Suprapubic skin (tissue), 4 donors: ENCODE measurements at regions not wholly inside any gene's neighbourhood (a gene's known extent, or its start where the extent isn't known, plus 50 kb on each side); places are given as distances from the start of the nearest gene placed in this dataset.

ENCODE experiments used
- DNase-seq, 2 donors: peaks; one replicate each; pipeline ENCODE4 v3.0.0-alpha.2; 2019; ENCODE audit warnings: low spot score in 2 of 2
- H3K27ac ChIP-seq: fragments of 200-600 bp; sonication (generic); one replicate; pipeline ENCODE4 v1.5.1; 2019
- H3K27me3 ChIP-seq: fragments of 200-600 bp; sonication (generic); one replicate; pipeline ENCODE4 v1.5.1; 2019
- H3K36me3 ChIP-seq: fragments of 200-600 bp; sonication (generic); one replicate; pipeline ENCODE4 v1.5.1; 2019
- H3K4me1 ChIP-seq: fragments of 200-600 bp; sonication (generic); one replicate; pipeline ENCODE4 v1.5.1; 2019
- H3K4me3 ChIP-seq: fragments of 200-600 bp; sonication (generic); one replicate; pipeline ENCODE4 v1.5.1; 2019; ENCODE audit warnings: mild to moderate bottlenecking
- H3K9me3 ChIP-seq: fragments of 200-600 bp; sonication (generic); one replicate; pipeline ENCODE4 v1.5.1; 2019
- CTCF ChIP-seq, 2 donors: fragments of 200-600 bp in 1 of 2; fragments of 450-650 bp in 1 of 2; sonication (generic) in 1 of 2; IDR thresholded peaks; one replicate each; pipeline ENCODE4 v1.5.1; 2016 to 2019; ENCODE audit warnings: antibody characterized with exemption in 2 of 2, mild to moderate bottlenecking in 1 of 2, moderate library complexity in 1 of 2
- EP300 ChIP-seq: sonication (generic); formaldehyde crosslinking; IDR thresholded peaks from one replicate; pipeline ENCODE4 v1.6.1; 2017; ENCODE audit warnings: antibody characterized with exemption
- POLR2A ChIP-seq, 2 donors: fragments of 450-650 bp; IDR thresholded peaks; one replicate each; pipeline ENCODE4 v1.6.1; 2017; ENCODE audit warnings: antibody characterized with exemption in 2 of 2, mild to moderate bottlenecking in 2 of 2, moderate library complexity in 2 of 2
- POLR2AphosphoS5 ChIP-seq, 3 donors: sonication (generic); formaldehyde crosslinking; IDR thresholded peaks; one replicate each; pipeline ENCODE4 v1.6.1; 2017; ENCODE audit warnings: antibody characterized with exemption in 3 of 3
- WGBS: methylation state at CpG from one replicate; pipeline ENCODE4 v1.1.5; 2018; 5-methylcytosine and 5-hydroxymethylcytosine counted together

GRCh38 chr3:72335458-72336095 is 512.7 kb downstream of the SHQ1 start:
- Histone ChIP-seq H3K4me3 (no peak overlapping the region), H3K27me3 (no peaks in the 10 kb centered on the region), H3K9me3 (no peaks in the 10 kb centered on the region), H3K27ac (no peak overlapping the region), H3K36me3 (no peaks in the 10 kb centered on the region), H3K4me1 (peaks cover 41% of the 10 kb centered on the region)
- TF ChIP-seq EP300 (no peak), CTCF (IDR thresholded peaks at IDR 0.05) (no peak), POLR2AphosphoS5 (IDR thresholded peaks at IDR 0.05) (no peak), POLR2A (IDR thresholded peaks at IDR 0.05) (no peak)
- 72% methylated on average over 8 of the region's 10 CpGs for whole genome bisulfite sequencing
- no peak for DNase-seq

- Histone ChIP-seq H3K4me3 (no peak overlapping the region), H3K9me3 (no peaks in the 10 kb centered on the region), H3K27me3 (no peaks in the 10 kb centered on the region), H3K4me1 (peaks cover 35% of the 10 kb centered on the region), H3K27ac (no peak overlapping the region), H3K36me3 (no peaks in the 10 kb centered on the region)
- peak in 1 of 2 donors; percentile 48 for DNase-seq
- TF ChIP-seq EP300 = no peak
- TF ChIP-seq POLR2A (IDR thresholded peaks at IDR 0.05) = no peak
- TF ChIP-seq CTCF (IDR thresholded peaks at IDR 0.05) = no peak
- no peak for TF ChIP-seq POLR2AphosphoS5 (IDR thresholded peaks at IDR 0.05)
- 87% methylated on average over 14 of the region's 14 CpGs for WGBS
These were observed 513.4 kb downstream of the SHQ1 start for GRCh38 chr3:72334681-72335457.

GRCh38 chr3:72332689-72333088 is 515.6 kb downstream of the SHQ1 start:
- WGBS = 93% methylated on average over 4 of the region's 4 CpGs
- Histone ChIP-seq H3K27ac (no peak overlapping the region), H3K36me3 (no peaks in the 10 kb centered on the region), H3K27me3 (peaks cover 5% of the 10 kb centered on the region), H3K4me3 (no peak overlapping the region), H3K9me3 (no peaks in the 10 kb centered on the region), H3K4me1 (peaks cover 27% of the 10 kb centered on the region)
- DNase-seq = no peak
- TF ChIP-seq EP300 = no peak
- no peak for TF ChIP-seq POLR2AphosphoS5 (IDR thresholded peaks at IDR 0.05)
- no peak for TF ChIP-seq CTCF (IDR thresholded peaks at IDR 0.05)
- TF ChIP-seq POLR2A (IDR thresholded peaks at IDR 0.05) = no peak

GRCh38 chr3:72332036-72332435 is 516.2 kb downstream of the SHQ1 start:
- DNase-seq = no peak
- WGBS = 88% methylated on average over 5 of the region's 5 CpGs
- H3K4me1 ChIP-seq = peaks cover 22% of the 10 kb centered on the region
- TF ChIP-seq EP300 (no peak), POLR2A (IDR thresholded peaks at IDR 0.05) (no peak), POLR2AphosphoS5 (IDR thresholded peaks at IDR 0.05) (no peak), CTCF (IDR thresholded peaks at IDR 0.05) (no peak)
- H3K36me3 ChIP-seq = no peaks in the 10 kb centered on the region
- no peaks in the 10 kb centered on the region for H3K9me3 ChIP-seq
- H3K27me3 ChIP-seq = peaks cover 5% of the 10 kb centered on the region
- no peak overlapping the region for H3K27ac ChIP-seq
- no peak overlapping the region for H3K4me3 ChIP-seq

GRCh38 chr3:72331076-72331475 is 517.2 kb downstream of the SHQ1 start:
- no peak overlapping the region for H3K27ac ChIP-seq
- H3K4me3 ChIP-seq = no peak overlapping the region
- H3K36me3 ChIP-seq = no peaks in the 10 kb centered on the region
- DNase-seq = no peak
- peaks cover 12% of the 10 kb centered on the region for H3K4me1 ChIP-seq
- peaks cover 5% of the 10 kb centered on the region for H3K27me3 ChIP-seq
- WGBS = 79% methylated on average over 6 of the region's 6 CpGs
- H3K9me3 ChIP-seq = no peaks in the 10 kb centered on the region
- TF ChIP-seq EP300 = no peak
- no peak for TF ChIP-seq POLR2AphosphoS5 (IDR thresholded peaks at IDR 0.05)
- TF ChIP-seq CTCF (IDR thresholded peaks at IDR 0.05) = no peak
- TF ChIP-seq POLR2A (IDR thresholded peaks at IDR 0.05) = no peak
